Fibroblast of skin of left biceps (primary cell): ENCODE measurements at regions not wholly inside any gene's neighbourhood (a gene's known extent, or its start where the extent isn't known, plus 50 kb on each side); places are given as distances from the start of the nearest gene placed in this dataset.

Experiments
- DNase-seq, 2 experiments: peaks; one replicate each; pipeline ENCODE4 v3.0.0-alpha.2; 2013; ENCODE audit warnings: low read depth in 2 of 2

DNA sequence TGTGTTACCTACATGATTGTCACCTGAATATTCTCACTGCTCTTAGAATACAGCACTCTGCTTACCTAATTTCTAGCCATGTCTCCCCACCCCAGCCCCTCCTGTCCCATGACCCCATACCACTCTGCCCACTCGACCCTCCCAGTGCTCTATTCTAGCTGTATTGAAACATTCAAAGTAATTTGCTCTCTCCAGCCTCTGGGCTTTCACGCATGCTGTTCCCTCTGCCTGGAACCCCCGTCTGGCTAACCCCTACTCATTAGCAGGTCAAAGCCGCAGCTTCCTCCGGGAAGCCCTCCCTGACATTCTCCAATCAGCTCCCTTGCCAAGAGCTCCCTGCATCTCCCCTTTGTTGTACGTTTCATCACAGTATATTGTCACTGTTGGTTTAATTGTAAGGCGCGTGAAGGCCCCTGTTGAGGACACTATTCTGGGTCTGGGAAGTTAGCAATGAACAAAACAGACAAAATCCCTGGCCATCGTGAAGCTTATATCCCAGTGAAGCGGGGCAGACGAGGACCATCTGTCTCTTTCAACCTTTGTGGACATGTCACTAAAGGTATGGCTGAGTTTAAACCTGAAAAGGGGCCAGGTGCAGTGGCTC, 72.3 kb upstream of the LHX1 start:
- DNase-seq, result no peak

- no peak for DNase-seq
Observed at GRCh38 chr17:36867716-36868341, 69.4 kb upstream of the LHX1 start.

GRCh38 chr17:36868777-36869176, 68.5 kb upstream of the LHX1 start:
- no peak for DNase-seq

DNA sequence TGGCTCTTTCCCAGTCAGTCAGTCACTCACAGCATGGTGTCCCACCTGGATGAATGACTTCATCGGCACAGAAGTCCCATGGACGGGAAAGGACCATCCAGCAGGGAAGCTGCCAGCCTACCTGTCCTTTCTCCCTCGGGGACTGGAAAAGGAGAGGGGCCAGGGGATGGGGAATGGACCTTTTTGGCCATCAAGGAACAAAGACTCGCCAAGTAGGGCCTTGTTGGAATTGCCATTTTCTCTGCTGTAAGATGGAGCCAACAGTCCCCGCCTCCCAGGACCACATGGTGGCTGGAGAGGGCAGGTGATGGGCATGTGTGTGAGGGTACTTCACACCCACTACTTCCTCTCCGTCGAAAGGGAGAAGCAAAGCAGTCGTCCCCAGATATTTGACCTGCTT, 67.8 kb upstream of the LHX1 start:
- no peak for DNase-seq

DNA sequence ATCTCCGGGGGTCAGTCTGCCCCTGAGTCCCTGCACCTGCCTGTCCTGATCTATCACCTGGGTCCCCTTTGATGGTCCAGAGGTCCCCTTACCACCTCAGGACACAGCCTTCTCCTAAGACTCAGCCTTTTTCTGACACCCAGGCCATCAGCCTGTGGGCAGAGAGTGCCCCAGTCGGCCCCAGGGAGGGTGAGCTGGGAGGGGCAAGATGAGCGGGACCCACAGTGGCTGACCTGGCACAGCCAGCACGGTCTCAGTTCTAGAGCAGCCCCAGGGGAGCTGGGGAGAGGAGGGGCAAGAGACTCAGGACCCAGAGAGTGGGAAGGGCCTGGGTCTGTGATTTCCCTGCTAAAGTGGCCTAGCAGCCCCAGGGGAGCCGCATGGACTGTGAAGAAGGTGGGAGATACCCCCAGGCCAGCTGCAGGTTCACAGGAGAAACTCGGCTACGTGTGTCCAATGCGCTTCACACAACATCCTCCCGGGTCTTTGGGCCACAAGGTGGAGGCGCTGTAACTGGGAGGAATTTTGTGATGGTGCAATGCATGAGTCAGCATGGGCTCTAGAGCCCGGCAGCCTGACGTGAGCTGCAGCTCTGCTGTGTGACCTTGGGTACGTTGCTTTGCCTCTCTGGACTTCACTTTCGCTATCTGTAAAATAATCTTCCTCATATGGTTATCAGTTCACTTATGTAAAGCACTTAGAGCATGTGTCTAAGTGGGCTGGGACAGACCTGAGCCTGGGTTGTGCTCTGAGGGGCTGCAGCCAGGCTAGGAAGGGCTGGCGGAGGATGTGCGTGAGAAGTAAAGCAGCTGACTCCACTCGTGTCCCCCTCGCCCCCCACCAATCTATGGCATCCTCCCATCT, 67.2 kb upstream of the LHX1 start:
- no peak for DNase-seq

DNA sequence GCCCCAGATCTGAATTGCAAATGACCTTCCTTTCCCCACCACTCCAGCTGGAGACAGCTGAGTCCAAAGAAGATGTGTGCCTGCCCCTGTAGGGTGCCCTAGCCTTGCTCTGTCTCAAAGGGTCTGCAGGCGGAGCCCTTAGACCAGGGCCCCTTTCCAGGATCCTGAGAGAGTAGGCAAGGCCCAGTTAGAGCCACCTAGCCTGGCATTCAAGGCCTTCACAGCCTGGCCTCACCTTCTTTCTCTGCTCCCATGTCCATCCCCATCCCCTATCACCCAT, 66.6 kb upstream of the LHX1 start:
- no peak for DNase-seq

DNA sequence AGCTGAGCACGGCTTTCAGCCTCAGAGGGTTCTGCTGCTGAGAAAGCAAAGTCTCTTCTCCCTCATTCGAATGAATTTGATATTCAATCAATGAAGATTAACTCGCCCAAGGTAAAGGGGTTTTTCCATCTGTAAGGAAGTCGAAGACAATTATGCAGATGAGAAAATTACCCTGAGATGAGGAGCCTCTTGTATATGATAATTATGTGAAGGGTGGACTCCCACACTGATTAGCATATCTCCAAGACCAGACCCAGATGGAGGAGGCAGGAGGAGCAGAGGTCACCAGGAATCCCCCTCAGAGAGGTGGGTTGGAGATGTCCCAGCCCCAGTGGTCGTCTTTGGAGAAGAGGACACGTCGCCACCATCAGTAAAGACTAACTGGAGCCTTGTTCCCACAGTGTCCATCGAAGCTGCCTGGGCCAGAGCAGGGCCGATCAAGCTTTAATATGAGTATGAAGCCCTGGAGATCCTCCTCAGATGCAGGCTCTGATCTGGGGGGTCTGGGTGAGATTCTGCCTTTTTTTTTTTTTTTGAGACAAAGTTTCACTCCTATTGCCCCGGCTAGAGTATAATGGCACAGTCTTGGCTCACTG, 61.5 kb upstream of the LHX1 start:
- DNase-seq, result no peak

DNA sequence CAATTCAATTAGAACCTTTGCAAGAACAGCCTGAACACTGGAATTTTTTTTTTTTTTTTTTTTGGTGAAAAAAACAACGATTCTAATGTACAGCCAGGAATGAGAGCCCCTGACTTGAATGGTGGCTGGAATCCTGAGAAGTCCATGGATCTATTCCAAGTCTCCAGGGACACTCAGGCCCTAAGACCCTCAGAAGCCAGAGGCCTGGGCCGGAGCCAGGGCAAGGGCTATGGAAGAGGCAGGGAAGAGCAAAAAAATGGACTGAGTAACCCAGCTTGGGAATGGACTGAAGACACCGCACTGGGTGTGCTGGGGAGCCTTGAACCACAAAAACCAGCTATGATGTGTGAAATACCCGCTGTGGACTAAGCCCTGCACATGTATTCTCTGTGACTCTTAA, 60.3 kb upstream of the LHX1 start:
- DNase-seq, result no peak

DNA sequence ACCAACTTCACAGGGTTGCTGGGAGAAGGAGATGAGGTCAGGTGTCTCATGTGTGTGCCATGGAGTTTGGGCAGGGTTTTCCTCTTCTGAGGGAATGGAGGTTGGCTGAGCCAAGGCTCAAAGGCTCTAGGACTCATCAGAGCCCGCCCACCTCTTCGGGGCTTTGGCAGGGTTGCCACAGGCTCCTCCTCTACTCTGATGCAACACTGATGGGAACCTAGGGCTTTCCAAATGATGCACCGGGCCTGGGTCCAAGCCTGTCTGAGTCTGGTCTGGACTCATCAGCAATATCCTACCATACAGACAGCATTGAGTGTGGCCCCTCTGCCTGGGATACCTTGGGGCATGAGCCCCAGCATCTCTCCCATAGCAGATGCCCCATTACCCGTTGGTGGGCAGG, 59.5 kb upstream of the LHX1 start:
- DNase-seq, result no peak

DNA sequence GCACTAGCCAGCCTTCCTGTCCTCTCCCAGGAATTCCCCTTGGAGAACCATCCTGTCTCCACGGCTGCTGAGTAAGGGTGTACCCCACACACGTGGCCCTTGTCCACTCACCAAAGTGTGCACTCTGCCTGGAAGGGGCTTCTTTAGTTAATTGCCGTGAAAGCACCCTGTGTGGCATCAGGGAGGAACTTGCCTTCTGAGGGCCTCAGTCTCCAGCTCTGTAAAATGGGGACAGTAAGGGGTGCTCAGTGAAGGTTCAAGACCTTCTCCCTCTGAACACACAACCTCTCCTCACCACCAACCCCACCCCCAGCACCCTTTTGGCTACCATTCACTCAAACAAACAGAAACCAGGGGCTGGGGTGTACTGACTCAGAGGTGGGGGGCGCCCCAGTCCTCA, 59.1 kb upstream of the LHX1 start:
- DNase-seq, result no peak

GRCh38 chr17:36879027-36879426, 58.2 kb upstream of the LHX1 start:
- DNase-seq, result no peak

DNA sequence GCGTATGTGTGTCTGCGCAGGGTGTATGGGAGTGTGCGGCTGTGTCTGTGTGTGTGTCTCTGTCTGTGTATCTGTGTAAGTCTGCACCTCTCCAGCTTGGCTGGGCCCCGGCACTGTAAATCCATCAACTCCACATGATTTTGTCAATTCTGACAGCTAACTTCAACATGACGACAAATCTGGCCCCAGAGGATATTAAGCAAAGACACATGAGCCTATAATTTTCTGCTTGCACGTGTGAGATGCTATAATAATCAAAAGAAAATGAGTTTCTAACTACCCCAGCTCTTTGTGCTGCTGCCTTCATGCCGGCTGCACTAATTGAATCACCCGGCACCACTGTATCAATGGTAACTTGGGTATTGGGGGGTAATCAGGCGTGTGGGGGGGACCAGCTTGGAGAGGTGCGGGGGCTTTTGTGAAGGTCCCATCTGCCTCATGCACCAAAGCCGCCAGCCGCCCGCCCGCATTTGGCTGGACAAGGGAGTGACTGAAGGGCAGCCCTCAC, 57.6 kb upstream of the LHX1 start:
- DNase-seq, result no peak

DNA sequence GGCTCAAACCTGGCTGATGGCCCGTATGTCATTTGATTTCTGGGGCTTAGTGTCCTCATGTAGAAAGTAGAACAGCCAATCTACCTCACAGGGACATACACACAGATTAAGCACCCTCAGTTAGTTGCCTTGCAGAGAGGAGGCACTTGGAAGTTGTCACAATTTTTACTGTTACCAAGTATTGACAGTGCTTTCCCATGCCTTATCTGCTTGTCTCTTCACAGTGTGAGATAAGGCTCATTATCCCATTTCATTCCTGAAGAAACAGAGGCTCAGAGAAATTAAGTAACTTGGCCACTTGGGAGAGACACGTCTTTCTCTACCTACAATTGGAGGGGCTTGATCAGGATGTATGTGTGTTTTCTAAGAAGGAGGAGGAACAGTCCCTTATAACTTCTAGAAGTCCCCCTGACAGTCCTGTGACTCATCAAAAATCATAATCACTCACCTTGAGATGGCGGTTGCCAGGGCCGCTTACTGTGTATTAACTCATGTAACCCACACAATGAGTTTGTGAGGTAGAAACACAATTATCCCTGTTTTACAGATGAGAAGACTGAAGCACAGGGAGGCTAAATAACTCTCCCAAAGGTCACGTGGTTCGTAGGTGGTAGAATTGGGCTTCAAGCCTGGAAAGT, 56.9 kb upstream of the LHX1 start:
- no peak for DNase-seq

GRCh38 chr17:36881323-36881722, 56.0 kb upstream of the LHX1 start:
- DNase-seq, result no peak

- DNase-seq, result no peak
Observed at GRCh38 chr17:36884495-36885152, 52.7 kb upstream of the LHX1 start.

DNA sequence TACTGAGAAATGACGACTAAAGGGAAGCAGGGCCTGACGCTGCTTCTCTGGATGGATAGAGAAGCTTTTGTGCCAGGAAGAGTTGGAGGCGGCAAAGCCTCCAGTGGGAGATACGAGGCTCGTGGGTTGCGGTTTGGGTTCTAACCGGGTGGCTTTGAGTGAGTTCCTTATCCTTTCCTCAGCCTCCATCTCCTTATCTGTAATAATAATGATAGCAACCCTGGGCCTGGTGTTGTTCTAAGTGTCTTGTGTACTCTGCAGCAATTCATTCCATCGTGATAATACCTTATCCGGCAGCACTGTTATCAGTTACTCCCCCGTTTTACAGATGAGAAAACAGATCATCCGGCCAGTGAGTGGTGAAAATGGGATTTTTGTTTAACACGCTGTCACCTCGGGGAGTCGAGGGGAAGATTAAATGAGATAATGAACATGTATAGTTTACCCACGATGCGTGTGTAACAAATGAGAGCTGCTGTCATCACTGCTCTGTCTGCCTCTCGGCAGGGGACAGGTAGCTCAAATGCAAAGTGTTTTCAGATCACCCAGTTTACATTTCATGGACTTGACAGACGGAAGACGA, 52.0 kb upstream of the LHX1 start:
- no peak for DNase-seq

- no peak for DNase-seq
Observed at GRCh38 chr17:36885771-36886377, 51.4 kb upstream of the LHX1 start.
